ENCODE measurements at regions not wholly inside any gene's neighbourhood (a gene's known extent, or its start where the extent isn't known, plus 50 kb on each side); places are given as distances from the start of the nearest gene placed in this dataset.

GRCh38 chr22:23522623-23523251 lies 57.4 kb downstream of the IGLL1 start:
- Histone ChIP-seq H3K4me1 (peaks cover 8 to 24% of the 10 kb centered on the region in 2 donors), H3K4me3 (no peak overlapping the region)

GRCh38 chr22:23521441-23522113 lies 58.5 kb downstream of the IGLL1 start:
- peak overlapping the region; percentile 34 to 36 for H3K4me3 ChIP-seq
- intact Hi-C loops (cut with DNase I): no loop called here
- H3K27me3 ChIP-seq: peaks cover 0 to 34% of the 10 kb centered on the region in 2 donors
- ATAC-seq: peak; percentile 97
- H3K36me3 ChIP-seq: no peaks in the 10 kb centered on the region
- H3K27ac ChIP-seq: peak overlapping the region; percentile 87 to 89
- TF ChIP-seq, protein P1, sequence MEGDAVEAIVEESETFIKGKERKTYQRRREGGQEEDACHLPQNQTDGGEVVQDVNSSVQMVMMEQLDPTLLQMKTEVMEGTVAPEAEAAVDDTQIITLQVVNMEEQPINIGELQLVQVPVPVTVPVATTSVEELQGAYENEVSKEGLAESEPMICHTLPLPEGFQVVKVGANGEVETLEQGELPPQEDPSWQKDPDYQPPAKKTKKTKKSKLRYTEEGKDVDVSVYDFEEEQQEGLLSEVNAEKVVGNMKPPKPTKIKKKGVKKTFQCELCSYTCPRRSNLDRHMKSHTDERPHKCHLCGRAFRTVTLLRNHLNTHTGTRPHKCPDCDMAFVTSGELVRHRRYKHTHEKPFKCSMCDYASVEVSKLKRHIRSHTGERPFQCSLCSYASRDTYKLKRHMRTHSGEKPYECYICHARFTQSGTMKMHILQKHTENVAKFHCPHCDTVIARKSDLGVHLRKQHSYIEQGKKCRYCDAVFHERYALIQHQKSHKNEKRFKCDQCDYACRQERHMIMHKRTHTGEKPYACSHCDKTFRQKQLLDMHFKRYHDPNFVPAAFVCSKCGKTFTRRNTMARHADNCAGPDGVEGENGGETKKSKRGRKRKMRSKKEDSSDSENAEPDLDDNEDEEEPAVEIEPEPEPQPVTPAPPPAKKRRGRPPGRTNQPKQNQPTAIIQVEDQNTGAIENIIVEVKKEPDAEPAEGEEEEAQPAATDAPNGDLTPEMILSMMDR (IDR thresholded peaks at IDR 0.05): no peak
- peak; percentile 92 to 97 (median 95) for DNase-seq
- H3K9me3 ChIP-seq: no peaks in the 10 kb centered on the region
- H3K4me1 ChIP-seq: peaks cover 8 to 24% of the 10 kb centered on the region in 2 donors

More at GRCh38 chr22:23522623-23523251, 57.4 kb downstream of the IGLL1 start:
- no peak for ATAC-seq
- TF ChIP-seq, protein P1 (IDR thresholded peaks at IDR 0.05): no peak
- DNase-seq: peak in 2 of 4 donors; percentile 51 to 75
- Histone ChIP-seq H3K27ac (peak overlapping the region; percentile 87 to 89), H3K36me3 (no peaks in the 10 kb centered on the region), H3K27me3 (peaks cover 0 to 34% of the 10 kb centered on the region in 2 donors), H3K9me3 (no peaks in the 10 kb centered on the region)
- intact Hi-C loops (cut with DNase I): no loop called here

- Histone ChIP-seq H3K27ac (peak overlapping the region; percentile 87 to 89), H3K36me3 (no peaks in the 10 kb centered on the region), H3K4me1 (peaks cover 8 to 24% of the 10 kb centered on the region in 2 donors), H3K9me3 (no peaks in the 10 kb centered on the region), H3K4me3 (peak overlapping the region; percentile 34 to 36), H3K27me3 (peaks cover 0 to 34% of the 10 kb centered on the region in 2 donors)
- peak in 3 of 4 donors; percentile 42 to 71 (median 59) for DNase-seq
- intact Hi-C loops (cut with DNase I): no loop called here
- peak; percentile 12 for ATAC-seq
- TF ChIP-seq, protein P1 (IDR thresholded peaks at IDR 0.05): no peak
These were observed 59.1 kb downstream of the IGLL1 start for GRCh38 chr22:23520863-23521440.

DNA sequence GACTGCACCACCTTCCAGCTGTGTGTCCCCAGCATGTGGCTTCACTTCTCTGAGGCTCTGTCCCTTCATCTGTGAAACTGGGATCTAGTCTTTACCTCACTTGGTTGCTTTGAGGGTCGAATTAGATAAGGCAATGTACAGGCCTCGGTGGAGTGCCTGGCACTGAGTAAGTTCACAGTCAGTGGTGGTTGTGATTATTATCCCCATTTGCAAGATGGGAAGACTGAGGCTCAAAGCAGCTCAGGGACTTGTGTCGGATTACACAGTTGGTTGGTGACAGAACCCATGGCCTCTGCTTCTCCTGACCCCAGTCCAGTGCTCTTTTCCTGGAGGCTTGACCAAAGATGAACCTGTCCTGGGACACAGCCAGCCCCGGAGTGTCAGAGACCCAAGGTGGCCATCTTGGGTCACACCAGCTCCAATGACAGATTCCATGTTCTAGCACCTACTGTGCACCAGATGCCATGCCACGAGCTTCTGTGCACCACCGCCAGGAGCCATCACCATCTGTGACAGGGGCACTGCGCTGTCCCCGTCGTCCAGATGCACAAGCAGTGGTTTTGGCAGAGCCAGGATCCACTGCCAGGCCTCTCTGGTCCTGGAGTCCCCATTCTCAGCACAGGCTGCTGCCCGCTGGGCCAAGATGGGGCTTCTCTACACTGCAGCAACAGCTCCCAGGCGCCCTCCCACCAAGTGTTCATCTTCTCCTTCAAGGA lies 60.5 kb downstream of the IGLL1 start:
- TF ChIP-seq, protein P1 (IDR thresholded peaks at IDR 0.05): no peak
- H3K27me3 ChIP-seq: peaks cover 0 to 34% of the 10 kb centered on the region in 2 donors
- H3K4me1 ChIP-seq: peaks cover 8 to 24% of the 10 kb centered on the region in 2 donors
- H3K4me3 ChIP-seq: no peak overlapping the region
- no peak for ATAC-seq
- H3K36me3 ChIP-seq: no peaks in the 10 kb centered on the region
- intact Hi-C loops (cut with DNase I): no loop called here
- no peaks in the 10 kb centered on the region for H3K9me3 ChIP-seq
- DNase-seq: peak in 1 of 4 donors; percentile 53
- no peak overlapping the region for H3K27ac ChIP-seq
